Liver (tissue), 7 donors: ENCODE measurements at regions not wholly inside any gene's neighbourhood (a gene's known extent, or its start where the extent isn't known, plus 50 kb on each side); places are given as distances from the start of the nearest gene placed in this dataset.

Experiments
- DNase-seq: peaks from one replicate; pipeline ENCODE4 v3.0.0-alpha.2; 2017; ENCODE audit warnings: low spot score
- H3K27ac ChIP-seq, 2 donors: one replicate each; pipeline ENCODE4 v1.7.0; 2013; ENCODE audit warnings: inconsistent platforms in 2 of 2, low read length in 2 of 2, control low read depth in 1 of 2, low read depth in 1 of 2, mild to moderate bottlenecking in 1 of 2
- H3K27me3 ChIP-seq, 4 donors: one replicate each; pipeline versions ENCODE4 v1.6.1 to v1.7.0; 2013; ENCODE audit warnings: low read length in 3 of 4, inconsistent platforms in 1 of 4, mild to moderate bottlenecking in 1 of 4, moderate library complexity in 1 of 4; ENCODE audit not compliant: control insufficient read depth in 4 of 4, insufficient read depth in 4 of 4
- H3K36me3 ChIP-seq, 4 donors: one replicate each; pipeline versions ENCODE4 v1.6.1 to v1.7.0; 2013; ENCODE audit warnings: low read length in 3 of 4, mild to moderate bottlenecking in 3 of 4, low read depth in 1 of 4, moderate library complexity in 1 of 4; ENCODE audit not compliant: control insufficient read depth in 4 of 4, insufficient read depth in 3 of 4
- H3K4me1 ChIP-seq, 4 donors: one replicate each; pipeline versions ENCODE4 v1.6.1 to v1.7.0; 2013; ENCODE audit warnings: low read length in 3 of 4, mild to moderate bottlenecking in 3 of 4, moderate library complexity in 1 of 4; ENCODE audit not compliant: control insufficient read depth in 4 of 4, insufficient read depth in 4 of 4
- H3K4me3 ChIP-seq, 3 donors: one replicate each; pipeline versions ENCODE4 v1.6.1 to v1.7.0; 2013; ENCODE audit warnings: low read length in 3 of 3, control low read depth in 1 of 3, low read depth in 1 of 3, mild to moderate bottlenecking in 1 of 3
- H3K9ac ChIP-seq, 2 donors: one replicate each; pipeline ENCODE4 v1.7.0; 2013; ENCODE audit warnings: low read length in 2 of 2, mild to moderate bottlenecking in 2 of 2, moderate library complexity in 2 of 2, control low read depth in 1 of 2, low read depth in 1 of 2
- H3K9me3 ChIP-seq, 4 donors: one replicate each; pipeline versions ENCODE4 v1.6.1 to v1.7.0; 2013; ENCODE audit warnings: low read length in 3 of 4; ENCODE audit not compliant: control insufficient read depth in 4 of 4
- EGR1 ChIP-seq, 2 donors: IDR thresholded peaks; 2 replicates each; pipeline ENCODE4 v1.6.1; 2016 to 2018; ENCODE audit warnings: antibody characterized with exemption in 2 of 2, low read depth in 2 of 2
- FOXA1 ChIP-seq: IDR thresholded peaks from 2 replicates; pipeline ENCODE4 v1.6.1; 2016; ENCODE audit warnings: antibody characterized with exemption
- FOXA2 ChIP-seq: IDR thresholded peaks from 2 replicates; pipeline ENCODE4 v1.6.1; 2016; ENCODE audit warnings: antibody characterized with exemption
- HNF4A ChIP-seq, 2 donors: conservative IDR thresholded peaks; 2 replicates each; pipeline ENCODE4 v1.6.1; 2016; ENCODE audit warnings: antibody characterized with exemption in 2 of 2, mild to moderate bottlenecking in 2 of 2
- HNF4G ChIP-seq: IDR thresholded peaks from 2 replicates; pipeline ENCODE4 v1.6.1; 2016; ENCODE audit warnings: antibody characterized with exemption
- JUND ChIP-seq, 2 donors: IDR thresholded peaks; 2 replicates each; pipeline ENCODE4 v1.6.1; 2016; ENCODE audit warnings: antibody characterized with exemption in 2 of 2
- NR2F2 ChIP-seq: IDR thresholded peaks from 2 replicates; pipeline ENCODE4 v1.6.1; 2016; ENCODE audit warnings: antibody characterized with exemption
- RAD21 ChIP-seq, 2 donors: IDR thresholded peaks; 2 replicates each; pipeline ENCODE4 v1.6.1; 2016; ENCODE audit warnings: antibody characterized with exemption in 2 of 2, mild to moderate bottlenecking in 2 of 2
- RXRA ChIP-seq, 2 donors: IDR thresholded peaks; 2 replicates each; pipeline ENCODE4 v1.6.1; 2017 to 2018; ENCODE audit warnings: antibody characterized with exemption in 2 of 2, mild to moderate bottlenecking in 1 of 2
- SP1 ChIP-seq: IDR thresholded peaks from 2 replicates; pipeline ENCODE4 v1.6.1; 2018; ENCODE audit warnings: antibody characterized with exemption, mild to moderate bottlenecking
- TAF1 ChIP-seq: conservative IDR thresholded peaks from 2 replicates; pipeline ENCODE4 v1.6.1; 2016; ENCODE audit warnings: antibody characterized with exemption, mild to moderate bottlenecking
- YY1 ChIP-seq: IDR thresholded peaks from 2 replicates; pipeline ENCODE4 v1.6.1; 2016; ENCODE audit warnings: antibody characterized with exemption, mild to moderate bottlenecking
- WGBS: extraction: QIAGEN DNeasy Blood & Tissue Kit; methylation state at CpG from one replicate; pipeline ENCODE4 v1.1.7; 2013; 5-methylcytosine and 5-hydroxymethylcytosine counted together
- TF ChIP-seq, protein P1 (sequence below): IDR thresholded peaks from 2 replicates; pipeline ENCODE4 v1.6.1; 2016; ENCODE audit warnings: antibody characterized with exemption, mild to moderate bottlenecking
- TF ChIP-seq, protein P2 (sequence below): IDR thresholded peaks from 2 replicates; pipeline ENCODE4 v1.6.1; 2016; ENCODE audit warnings: antibody characterized with exemption
- TF ChIP-seq, protein P3 (sequence below): IDR thresholded peaks from 2 replicates; pipeline ENCODE4 v1.6.1; 2016; ENCODE audit warnings: antibody characterized with exemption
- TF ChIP-seq, protein P4 (sequence below): IDR thresholded peaks from 2 replicates; pipeline ENCODE4 v1.6.1; 2016; ENCODE audit warnings: antibody characterized with exemption
- donor health status: healthy.
- donor health status: healthy.
- donor health status: healthy.
- donor health status: healthy.

DNA sequence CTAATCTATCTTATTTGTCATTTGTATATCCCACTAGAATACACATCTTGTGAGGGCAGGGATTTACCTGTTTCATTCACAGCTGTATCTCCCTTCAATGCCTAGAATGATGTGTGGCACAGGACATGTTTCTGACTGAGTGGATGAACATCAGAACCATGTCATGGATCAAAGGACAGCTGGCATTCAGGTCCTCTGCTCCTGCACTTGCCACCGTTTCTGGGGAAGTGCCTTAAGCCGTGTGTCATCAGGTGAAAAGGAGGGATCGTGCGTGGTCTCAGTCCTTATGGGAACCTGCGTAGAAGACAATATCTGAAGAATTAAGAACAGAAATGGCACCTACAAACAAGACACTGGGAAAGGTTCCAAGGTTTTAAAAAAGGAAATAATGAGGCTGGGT, 206.1 kb upstream of the GATA6 start:
- TF ChIP-seq, protein P1, sequence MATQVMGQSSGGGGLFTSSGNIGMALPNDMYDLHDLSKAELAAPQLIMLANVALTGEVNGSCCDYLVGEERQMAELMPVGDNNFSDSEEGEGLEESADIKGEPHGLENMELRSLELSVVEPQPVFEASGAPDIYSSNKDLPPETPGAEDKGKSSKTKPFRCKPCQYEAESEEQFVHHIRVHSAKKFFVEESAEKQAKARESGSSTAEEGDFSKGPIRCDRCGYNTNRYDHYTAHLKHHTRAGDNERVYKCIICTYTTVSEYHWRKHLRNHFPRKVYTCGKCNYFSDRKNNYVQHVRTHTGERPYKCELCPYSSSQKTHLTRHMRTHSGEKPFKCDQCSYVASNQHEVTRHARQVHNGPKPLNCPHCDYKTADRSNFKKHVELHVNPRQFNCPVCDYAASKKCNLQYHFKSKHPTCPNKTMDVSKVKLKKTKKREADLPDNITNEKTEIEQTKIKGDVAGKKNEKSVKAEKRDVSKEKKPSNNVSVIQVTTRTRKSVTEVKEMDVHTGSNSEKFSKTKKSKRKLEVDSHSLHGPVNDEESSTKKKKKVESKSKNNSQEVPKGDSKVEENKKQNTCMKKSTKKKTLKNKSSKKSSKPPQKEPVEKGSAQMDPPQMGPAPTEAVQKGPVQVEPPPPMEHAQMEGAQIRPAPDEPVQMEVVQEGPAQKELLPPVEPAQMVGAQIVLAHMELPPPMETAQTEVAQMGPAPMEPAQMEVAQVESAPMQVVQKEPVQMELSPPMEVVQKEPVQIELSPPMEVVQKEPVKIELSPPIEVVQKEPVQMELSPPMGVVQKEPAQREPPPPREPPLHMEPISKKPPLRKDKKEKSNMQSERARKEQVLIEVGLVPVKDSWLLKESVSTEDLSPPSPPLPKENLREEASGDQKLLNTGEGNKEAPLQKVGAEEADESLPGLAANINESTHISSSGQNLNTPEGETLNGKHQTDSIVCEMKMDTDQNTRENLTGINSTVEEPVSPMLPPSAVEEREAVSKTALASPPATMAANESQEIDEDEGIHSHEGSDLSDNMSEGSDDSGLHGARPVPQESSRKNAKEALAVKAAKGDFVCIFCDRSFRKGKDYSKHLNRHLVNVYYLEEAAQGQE, result no peak
- no peak for TF ChIP-seq JUND (IDR thresholded peaks at IDR 0.05)
- TF ChIP-seq, protein P2, sequence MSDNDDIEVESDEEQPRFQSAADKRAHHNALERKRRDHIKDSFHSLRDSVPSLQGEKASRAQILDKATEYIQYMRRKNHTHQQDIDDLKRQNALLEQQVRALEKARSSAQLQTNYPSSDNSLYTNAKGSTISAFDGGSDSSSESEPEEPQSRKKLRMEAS, result no peak
- TF ChIP-seq YY1, result no peak
- TF ChIP-seq, protein P3, sequence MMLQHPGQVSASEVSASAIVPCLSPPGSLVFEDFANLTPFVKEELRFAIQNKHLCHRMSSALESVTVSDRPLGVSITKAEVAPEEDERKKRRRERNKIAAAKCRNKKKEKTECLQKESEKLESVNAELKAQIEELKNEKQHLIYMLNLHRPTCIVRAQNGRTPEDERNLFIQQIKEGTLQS, result no peak
- no peak for TF ChIP-seq HNF4A (conservative IDR thresholded peaks at IDR 0.05)
- no peak for TF ChIP-seq TAF1
- no peak for TF ChIP-seq NR2F2
- no peak for TF ChIP-seq EGR1 (IDR thresholded peaks at IDR 0.05; ENCODE audit: low read depth in 2 of 2)
- no peaks in the 10 kb centered on the region for H3K27me3 ChIP-seq
- H3K27ac ChIP-seq, result no peak overlapping the region
- DNase-seq, result no peak
- WGBS, result 96% methylated on average over 5 of the region's 5 CpGs
- H3K9me3 ChIP-seq, result no peaks in the 10 kb centered on the region
- H3K4me1 ChIP-seq, result peaks cover 0 to 4% (median under 1%) of the 10 kb centered on the region in 4 donors
- H3K4me3 ChIP-seq, result no peak overlapping the region
- no peaks in the 10 kb centered on the region for H3K36me3 ChIP-seq
- H3K9ac ChIP-seq, result no peak overlapping the region

DNA sequence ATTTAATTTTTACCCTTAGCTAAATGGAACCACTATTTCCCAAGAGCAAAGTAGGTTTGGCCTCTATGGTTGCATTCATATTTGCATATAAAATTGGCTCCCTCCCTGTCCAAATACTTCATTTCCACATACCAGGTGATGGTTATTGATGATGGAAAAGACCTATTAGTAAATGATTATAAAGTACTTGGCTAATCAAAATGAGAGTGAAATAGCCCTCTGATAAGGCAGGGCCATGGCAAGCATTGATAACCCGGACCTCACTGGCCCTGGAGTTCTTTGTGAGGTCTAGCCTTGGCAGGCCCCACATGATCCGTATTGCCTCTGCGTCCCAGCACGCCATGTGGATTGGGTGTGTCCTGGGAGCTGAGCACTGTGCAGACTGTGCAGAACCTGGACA, 201.1 kb upstream of the GATA6 start:
- no peak overlapping the region for H3K9ac ChIP-seq
- no peaks in the 10 kb centered on the region for H3K36me3 ChIP-seq
- H3K27ac ChIP-seq, result peak overlapping the region in 1 of 2 donors; percentile 56
- DNase-seq, result no peak
- H3K4me3 ChIP-seq, result no peak overlapping the region
- H3K4me1 ChIP-seq, result peaks cover 0 to 5% (median 4%) of the 10 kb centered on the region in 4 donors
- H3K27me3 ChIP-seq, result no peaks in the 10 kb centered on the region
- TF ChIP-seq FOXA1 (no peak), EGR1 (IDR thresholded peaks at IDR 0.05; ENCODE audit: low read depth in 2 of 2) (no peak), HNF4G (no peak), YY1 (peak; percentile 61), SP1 (peak; percentile 82), RAD21 (IDR thresholded peaks at IDR 0.05) (peak; percentile 46 to 48), JUND (IDR thresholded peaks at IDR 0.05) (no peak), RXRA (IDR thresholded peaks at IDR 0.05) (peak; percentile 84 to 92), HNF4A (conservative IDR thresholded peaks at IDR 0.05) (peak; percentile 70 to 80), FOXA2 (peak; percentile 27)
- TF ChIP-seq, protein P2, result peak; percentile 71
- TF ChIP-seq, protein P1, result peak; percentile 49
- TF ChIP-seq, protein P4, sequence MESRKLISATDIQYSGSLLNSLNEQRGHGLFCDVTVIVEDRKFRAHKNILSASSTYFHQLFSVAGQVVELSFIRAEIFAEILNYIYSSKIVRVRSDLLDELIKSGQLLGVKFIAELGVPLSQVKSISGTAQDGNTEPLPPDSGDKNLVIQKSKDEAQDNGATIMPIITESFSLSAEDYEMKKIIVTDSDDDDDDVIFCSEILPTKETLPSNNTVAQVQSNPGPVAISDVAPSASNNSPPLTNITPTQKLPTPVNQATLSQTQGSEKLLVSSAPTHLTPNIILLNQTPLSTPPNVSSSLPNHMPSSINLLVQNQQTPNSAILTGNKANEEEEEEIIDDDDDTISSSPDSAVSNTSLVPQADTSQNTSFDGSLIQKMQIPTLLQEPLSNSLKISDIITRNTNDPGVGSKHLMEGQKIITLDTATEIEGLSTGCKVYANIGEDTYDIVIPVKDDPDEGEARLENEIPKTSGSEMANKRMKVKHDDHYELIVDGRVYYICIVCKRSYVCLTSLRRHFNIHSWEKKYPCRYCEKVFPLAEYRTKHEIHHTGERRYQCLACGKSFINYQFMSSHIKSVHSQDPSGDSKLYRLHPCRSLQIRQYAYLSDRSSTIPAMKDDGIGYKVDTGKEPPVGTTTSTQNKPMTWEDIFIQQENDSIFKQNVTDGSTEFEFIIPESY, result peak; percentile 73
- H3K9me3 ChIP-seq, result no peaks in the 10 kb centered on the region
- WGBS, result 33% methylated on average over 4 of the region's 4 CpGs
